Osteoblast (primary cell): ENCODE measurements at regions not wholly inside any gene's neighbourhood (a gene's known extent, or its start where the extent isn't known, plus 50 kb on each side); places are given as distances from the start of the nearest gene placed in this dataset.

ENCODE experiments used
- DNase-seq: peaks from one replicate; pipeline ENCODE4 v3.0.0; 2011; ENCODE audit warnings: low spot score, mixed read lengths; ENCODE audit not compliant: insufficient read length; ENCODE audit errors: missing footprints
- H2AFZ ChIP-seq: 2 replicates; pipeline ENCODE4 v1.6.0; 2011; ENCODE audit warnings: mild to moderate bottlenecking, low read length
- H3K27ac ChIP-seq: 2 replicates; pipeline ENCODE4 v1.5.1; 2011; ENCODE audit warnings: mild to moderate bottlenecking, low read depth, low read length, moderate library complexity
- H3K27me3 ChIP-seq: 2 replicates; pipeline ENCODE4 v1.6.0; 2012; ENCODE audit warnings: mild to moderate bottlenecking, control low read depth, inconsistent platforms, low read length, moderate library complexity; ENCODE audit not compliant: insufficient read depth
- H3K36me3 ChIP-seq: 2 replicates; pipeline ENCODE4 v1.5.1; 2011; ENCODE audit warnings: mild to moderate bottlenecking, low read length, control low read depth, moderate library complexity; ENCODE audit not compliant: insufficient read depth
- H3K4me1 ChIP-seq: 2 replicates; pipeline ENCODE4 v1.5.1; 2011; ENCODE audit warnings: mild to moderate bottlenecking, low read length, control low read depth, moderate library complexity; ENCODE audit not compliant: insufficient read depth
- H3K4me2 ChIP-seq: 2 replicates; pipeline ENCODE4 v1.6.0; 2011; ENCODE audit warnings: mild to moderate bottlenecking, low read length; ENCODE audit not compliant: insufficient read depth
- H3K4me3 ChIP-seq: fragments of 200-600 bp; sonication (generic); 3 replicates; pipeline ENCODE4 v1.5.1; 2012; ENCODE audit warnings: mild to moderate bottlenecking, low read length, inconsistent platforms; ENCODE audit not compliant: insufficient read depth
- H3K79me2 ChIP-seq: 2 replicates; pipeline ENCODE4 v1.6.0; 2012; ENCODE audit warnings: mild to moderate bottlenecking, low read length, control low read depth, inconsistent platforms; ENCODE audit not compliant: insufficient read depth
- H3K9me3 ChIP-seq: 2 replicates; pipeline ENCODE4 v1.5.1; 2011; ENCODE audit warnings: low read depth, low read length, control low read depth
- H4K20me1 ChIP-seq: 2 replicates; pipeline ENCODE4 v1.6.0; 2012; ENCODE audit warnings: mild to moderate bottlenecking, low read length, control low read depth; ENCODE audit not compliant: insufficient read depth
- CTCF ChIP-seq: IDR thresholded peaks from 2 replicates; pipeline ENCODE4 v1.5.1; 2011; ENCODE audit warnings: mild to moderate bottlenecking, low read depth, low read length, moderate library complexity; ENCODE audit errors: extremely low read depth

GRCh38 chr4:188228279-188228678, 89.0 kb downstream of the TRIML1 start:
- no peak overlapping the region for H3K4me2 ChIP-seq
- DNase-seq, result no peak
- H2AFZ ChIP-seq, result no peak overlapping the region
- H3K27ac ChIP-seq, result no peak overlapping the region
- H3K9me3 ChIP-seq, result no peaks in the 10 kb centered on the region
- no peaks in the 10 kb centered on the region for H4K20me1 ChIP-seq
- no peaks in the 10 kb centered on the region for H3K27me3 ChIP-seq
- no peaks in the 10 kb centered on the region for H3K4me1 ChIP-seq
- no peak overlapping the region for H3K4me3 ChIP-seq
- H3K36me3 ChIP-seq, result no peaks in the 10 kb centered on the region
- TF ChIP-seq CTCF, result no peak
- H3K79me2 ChIP-seq, result no peaks in the 10 kb centered on the region

- H3K36me3 ChIP-seq, result no peaks in the 10 kb centered on the region
- no peak for TF ChIP-seq CTCF
- H3K4me3 ChIP-seq, result no peak overlapping the region
- H3K27ac ChIP-seq, result no peak overlapping the region
- no peaks in the 10 kb centered on the region for H4K20me1 ChIP-seq
- H3K79me2 ChIP-seq, result no peaks in the 10 kb centered on the region
- H2AFZ ChIP-seq, result no peak overlapping the region
- no peak for DNase-seq
- no peaks in the 10 kb centered on the region for H3K27me3 ChIP-seq
- H3K4me2 ChIP-seq, result no peak overlapping the region
- H3K4me1 ChIP-seq, result no peaks in the 10 kb centered on the region
- H3K9me3 ChIP-seq, result no peaks in the 10 kb centered on the region
Observed at GRCh38 chr4:188232428-188232827, 93.2 kb downstream of the TRIML1 start.

GRCh38 chr4:188242041-188242440, 102.8 kb downstream of the TRIML1 start:
- Histone ChIP-seq H3K27me3 (no peaks in the 10 kb centered on the region), H3K27ac (no peak overlapping the region), H2AFZ (no peak overlapping the region), H3K4me1 (no peaks in the 10 kb centered on the region), H3K9me3 (no peaks in the 10 kb centered on the region), H3K4me2 (no peak overlapping the region), H4K20me1 (no peaks in the 10 kb centered on the region), H3K36me3 (no peaks in the 10 kb centered on the region), H3K79me2 (no peaks in the 10 kb centered on the region), H3K4me3 (no peak overlapping the region)
- no peak for TF ChIP-seq CTCF
- no peak for DNase-seq

GRCh38 chr4:188245651-188246050, 106.4 kb downstream of the TRIML1 start:
- Histone ChIP-seq H3K4me1 (no peaks in the 10 kb centered on the region), H3K36me3 (no peaks in the 10 kb centered on the region), H3K79me2 (no peaks in the 10 kb centered on the region), H3K9me3 (no peaks in the 10 kb centered on the region), H3K4me2 (no peak overlapping the region), H4K20me1 (no peaks in the 10 kb centered on the region), H2AFZ (no peak overlapping the region), H3K27me3 (no peaks in the 10 kb centered on the region), H3K4me3 (no peak overlapping the region), H3K27ac (no peak overlapping the region)
- no peak for TF ChIP-seq CTCF
- peak; percentile 17 for DNase-seq
